CD4-positive, alpha-beta T cell (primary cell): ENCODE measurements at regions not wholly inside any gene's neighbourhood (a gene's known extent, or its start where the extent isn't known, plus 50 kb on each side); places are given as distances from the start of the nearest gene placed in this dataset.
A peak's percentile ranks its signal among the peaks of the same experiment; 100 is the strongest.

Experiments used
- ATAC-seq: fragments of 200-7000 bp; cut with Tn5 transposase; one replicate; pipeline ENCODE4 v1.10.0; 2022; ENCODE audit warnings: mild to moderate bottlenecking; ENCODE audit not compliant: poor library complexity
- CTCF ChIA-PET: fragments of 350-600 bp; sonication (Branson Sonifier 250); formaldehyde crosslinking; loops from one replicate; lab custom pipeline; 2021; ENCODE audit warnings: antibody characterized with exemption, inconsistent platforms; lab: Charles Lee
- POLR2A ChIA-PET: fragments of 350-600 bp; sonication (Branson Sonifier 250); formaldehyde crosslinking; loops from one replicate; lab custom pipeline; 2021; ENCODE audit warnings: antibody characterized with exemption, inconsistent platforms; lab: Charles Lee
- DNase-seq, 14 experiments: peaks; one replicate each; pipeline ENCODE4 v3.0.0-alpha.2; 2013 to 2020; ENCODE audit warnings: mixed read lengths in 2 of 14
- H3K27ac ChIP-seq, 2 donors: one replicate each; pipeline versions ENCODE4 v1.5.1 to v1.7.0; 2013; ENCODE audit warnings: low read length in 2 of 2, low read depth in 1 of 2, mild to moderate bottlenecking in 1 of 2
- H3K27me3 ChIP-seq, 2 experiments: 1 replicate in 1 of 2; 2 replicates in 1 of 2; pipeline versions ENCODE4 v1.6.1 to v1.7.0; 2013; ENCODE audit warnings: low read length in 2 of 2, control low read depth in 1 of 2, mild to moderate bottlenecking in 1 of 2, moderate library complexity in 1 of 2; ENCODE audit not compliant: insufficient read depth in 2 of 2, control insufficient read depth in 1 of 2
- H3K36me3 ChIP-seq: one replicate; pipeline ENCODE4 v1.6.1; 2013; ENCODE audit warnings: low read length, control low read depth; ENCODE audit not compliant: insufficient read depth
- H3K4me1 ChIP-seq: one replicate; pipeline ENCODE4 v1.6.1; 2013; ENCODE audit warnings: low read length, control low read depth; ENCODE audit not compliant: insufficient read depth
- H3K4me3 ChIP-seq: one replicate; pipeline ENCODE4 v1.5.1; 2013; ENCODE audit warnings: mild to moderate bottlenecking, low read length, moderate library complexity
- H3K9me3 ChIP-seq, 2 experiments: 1 replicate in 1 of 2; 2 replicates in 1 of 2; pipeline versions ENCODE4 v1.6.1 to v1.7.0; 2013; ENCODE audit warnings: low read length in 2 of 2, mild to moderate bottlenecking in 2 of 2, control low read depth in 1 of 2, moderate library complexity in 1 of 2; ENCODE audit not compliant: control insufficient read depth in 1 of 2, insufficient read depth in 1 of 2
- H3K27ac Mint-ChIP-seq: one replicate; pipeline ENCODE4 v1.8.0; 2020; ENCODE audit warnings: mixed read lengths
- H3K27me3 Mint-ChIP-seq: one replicate; pipeline ENCODE4 v1.8.0; 2021; ENCODE audit warnings: mixed read lengths
- H3K36me3 Mint-ChIP-seq: one replicate; pipeline ENCODE4 v1.8.0; 2021; ENCODE audit warnings: low read depth, mixed read lengths
- H3K4me1 Mint-ChIP-seq: one replicate; pipeline ENCODE4 v1.8.0; 2021; ENCODE audit warnings: low read depth, mixed read lengths
- H3K4me3 Mint-ChIP-seq: one replicate; pipeline ENCODE4 v1.8.0; 2020; ENCODE audit warnings: mild to moderate bottlenecking, mixed read lengths
- H3K9me3 Mint-ChIP-seq: one replicate; pipeline ENCODE4 v1.8.0; 2020; ENCODE audit warnings: mixed read lengths
- intact Hi-C, 2 experiments: fragments of 100-400 bp; cut with DNase I in 1 of 2; cut with micrococcal nuclease in 1 of 2; formaldehyde crosslinking; loops; one replicate each; pipeline versions ENCODE4 v1.15.1 to v1.9.0; 2023 to 2025; cut with DNase I, micrococcal nuclease
- TF ChIP-seq, protein P1 (sequence below): fragments of 200-600 bp; IDR thresholded peaks from one replicate; pipeline ENCODE4 v1.8.0; 2022; ENCODE audit warnings: antibody characterized with exemption, mild to moderate bottlenecking

DNA sequence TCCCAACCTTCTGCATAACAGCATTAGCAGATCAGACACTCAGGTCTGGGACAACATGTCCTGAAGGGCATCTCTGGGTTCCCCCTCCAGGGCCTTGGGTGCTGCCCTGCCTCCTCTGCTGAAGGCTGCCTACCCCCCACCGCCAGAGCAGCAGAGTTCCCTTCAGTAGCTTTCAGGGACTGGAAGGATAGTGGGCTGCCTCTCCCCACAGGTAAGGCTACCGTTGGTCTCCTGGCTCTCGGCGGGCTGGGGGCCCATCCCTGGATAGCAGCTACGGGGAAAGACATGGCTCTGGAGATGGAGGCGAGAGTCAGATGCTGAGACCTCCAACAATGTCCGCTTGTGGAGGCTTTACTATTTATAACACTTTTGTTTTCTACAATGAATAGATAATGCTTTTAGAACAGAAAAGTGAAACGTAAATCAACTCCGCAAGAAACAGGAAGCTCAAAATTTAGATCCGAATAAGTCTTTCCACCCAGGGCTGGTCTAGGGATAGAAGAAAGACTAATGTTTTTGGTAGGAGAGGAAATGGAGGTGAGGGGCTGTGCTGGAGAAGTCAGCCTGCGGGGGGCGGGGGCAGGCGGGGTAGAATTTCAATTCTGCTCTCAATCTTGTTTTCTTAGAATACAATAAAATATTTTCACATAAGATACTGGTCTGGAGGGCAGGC, 58.4 kb downstream of the ARL4C start:
- Histone ChIP-seq H3K36me3 (no peaks in the 10 kb centered on the region), H3K4me1 (peaks cover 65% of the 10 kb centered on the region), H3K27me3 (no peaks in the 10 kb centered on the region), H3K9me3 (no peaks in the 10 kb centered on the region), H3K27ac (peak overlapping the region; percentile 70 to 73), H3K4me3 (peak overlapping the region; percentile 6)
- Mint-ChIP-seq H3K27ac (peak overlapping the region; percentile 87), H3K36me3 (peaks cover 6% of the 10 kb centered on the region), H3K4me3 (peak overlapping the region; percentile 71), H3K27me3 (no peaks in the 10 kb centered on the region), H3K4me1 (peaks cover 91% of the 10 kb centered on the region), H3K9me3 (peaks cover 1% of the 10 kb centered on the region)
- ChIA-PET CTCF (interaction anchor here (0.8 to 1.2 kb wide), 2 partner anchors 9 to 62 kb away, joined by 3 to 4 read pairs; no protein-coding TSS in a partner anchor), POLR2A (interaction anchor here (1.0 to 5.3 kb wide), 11 partner anchors 8 to 146 kb away, joined by 3 to 58 read pairs (median 8); partner anchors contain the start of gene ARL4C)
- intact Hi-C loops = no loop called here
- ATAC-seq = peak; percentile 55
- TF ChIP-seq, protein P1, sequence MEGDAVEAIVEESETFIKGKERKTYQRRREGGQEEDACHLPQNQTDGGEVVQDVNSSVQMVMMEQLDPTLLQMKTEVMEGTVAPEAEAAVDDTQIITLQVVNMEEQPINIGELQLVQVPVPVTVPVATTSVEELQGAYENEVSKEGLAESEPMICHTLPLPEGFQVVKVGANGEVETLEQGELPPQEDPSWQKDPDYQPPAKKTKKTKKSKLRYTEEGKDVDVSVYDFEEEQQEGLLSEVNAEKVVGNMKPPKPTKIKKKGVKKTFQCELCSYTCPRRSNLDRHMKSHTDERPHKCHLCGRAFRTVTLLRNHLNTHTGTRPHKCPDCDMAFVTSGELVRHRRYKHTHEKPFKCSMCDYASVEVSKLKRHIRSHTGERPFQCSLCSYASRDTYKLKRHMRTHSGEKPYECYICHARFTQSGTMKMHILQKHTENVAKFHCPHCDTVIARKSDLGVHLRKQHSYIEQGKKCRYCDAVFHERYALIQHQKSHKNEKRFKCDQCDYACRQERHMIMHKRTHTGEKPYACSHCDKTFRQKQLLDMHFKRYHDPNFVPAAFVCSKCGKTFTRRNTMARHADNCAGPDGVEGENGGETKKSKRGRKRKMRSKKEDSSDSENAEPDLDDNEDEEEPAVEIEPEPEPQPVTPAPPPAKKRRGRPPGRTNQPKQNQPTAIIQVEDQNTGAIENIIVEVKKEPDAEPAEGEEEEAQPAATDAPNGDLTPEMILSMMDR = no peak
- no peak for DNase-seq

DNA sequence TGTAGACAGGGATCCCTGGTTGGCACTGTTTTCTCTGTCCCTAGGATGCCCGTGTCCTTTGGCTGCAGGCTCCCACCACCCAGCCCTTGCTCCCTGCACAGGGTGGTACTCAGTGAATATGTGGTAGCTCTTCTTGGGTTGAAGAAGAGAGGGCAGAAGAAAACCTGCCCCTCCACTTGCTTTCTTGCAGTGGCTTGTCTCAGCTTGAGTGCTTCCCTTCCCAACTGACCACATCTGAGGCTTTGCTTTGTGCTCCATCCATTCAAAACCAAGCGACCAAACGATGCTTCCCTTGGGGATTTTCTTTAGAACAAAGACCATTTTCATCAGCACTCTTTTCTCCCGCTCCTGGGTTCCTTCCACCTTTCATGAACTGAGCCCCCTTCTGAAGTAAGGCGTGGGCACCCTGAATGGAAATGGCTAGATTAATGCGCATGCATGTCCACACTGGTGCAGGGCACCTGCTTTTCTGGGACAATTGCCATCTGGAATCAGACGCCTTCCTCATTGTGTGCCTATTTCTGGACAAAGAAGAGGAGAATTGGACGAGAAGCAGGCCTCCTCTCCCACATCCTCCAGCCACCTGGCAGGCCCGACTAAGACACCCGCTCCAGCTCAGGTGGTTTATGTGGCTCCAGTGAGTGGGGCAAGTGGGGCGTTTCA, 59.1 kb downstream of the ARL4C start:
- intact Hi-C loops = no loop called here
- H3K4me3 Mint-ChIP-seq = peak overlapping the region; percentile 45
- CTCF ChIA-PET = interaction anchor here (1.2 kb wide), 1 partner anchor 10 kb away, joined by 4 read pairs; no protein-coding TSS in a partner anchor
- Histone ChIP-seq H3K27me3 (no peaks in the 10 kb centered on the region), H3K9me3 (no peaks in the 10 kb centered on the region), H3K4me3 (peak overlapping the region; percentile 6), H3K4me1 (peaks cover 69% of the 10 kb centered on the region), H3K27ac (peak overlapping the region; percentile 70 to 73), H3K36me3 (no peaks in the 10 kb centered on the region)
- peak overlapping the region; percentile 87 for H3K27ac Mint-ChIP-seq
- H3K9me3 Mint-ChIP-seq = no peaks in the 10 kb centered on the region
- TF ChIP-seq, protein P1 = no peak
- POLR2A ChIA-PET = interaction anchor here (0.6 to 5.3 kb wide), 12 partner anchors 9 to 145 kb away, joined by 3 to 58 read pairs (median 8); partner anchors contain the start of gene ARL4C
- DNase-seq = no peak
- peaks cover 6% of the 10 kb centered on the region for H3K36me3 Mint-ChIP-seq
- ATAC-seq = peak; percentile 30
- H3K27me3 Mint-ChIP-seq = no peaks in the 10 kb centered on the region
- peaks cover 89% of the 10 kb centered on the region for H3K4me1 Mint-ChIP-seq

DNA sequence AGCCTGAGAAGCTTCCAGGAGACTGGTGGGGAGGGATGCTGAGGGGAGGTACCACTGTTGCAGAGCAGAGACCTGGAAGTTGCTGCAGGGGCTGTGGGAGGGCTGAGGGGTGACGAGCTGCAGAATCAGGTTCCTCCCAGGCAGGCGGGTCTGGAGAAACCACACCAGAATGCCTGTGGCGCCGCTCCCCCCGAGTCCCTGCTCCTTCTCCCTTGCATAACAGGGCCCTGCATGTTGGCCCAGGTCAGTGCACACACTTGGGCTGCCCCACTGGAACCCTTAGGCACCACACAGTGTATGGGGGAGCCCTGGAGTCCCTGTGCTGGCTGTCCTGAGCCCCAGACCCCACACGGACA, 60.4 kb downstream of the ARL4C start:
- Histone ChIP-seq H3K27ac (no peak overlapping the region), H3K4me3 (no peak overlapping the region), H3K27me3 (no peaks in the 10 kb centered on the region), H3K9me3 (no peaks in the 10 kb centered on the region), H3K36me3 (no peaks in the 10 kb centered on the region), H3K4me1 (peaks cover 69% of the 10 kb centered on the region)
- peak overlapping the region; percentile 87 for H3K27ac Mint-ChIP-seq
- no peaks in the 10 kb centered on the region for H3K27me3 Mint-ChIP-seq
- TF ChIP-seq, protein P1 = no peak
- H3K9me3 Mint-ChIP-seq = no peaks in the 10 kb centered on the region
- ChIA-PET CTCF (no interaction called here), POLR2A (interaction anchor here (1.1 to 5.3 kb wide), 4 partner anchors 7 to 18 kb away, joined by 3 to 58 read pairs (median 4); no protein-coding TSS in a partner anchor)
- ATAC-seq (no peak), DNase-seq (no peak)
- H3K36me3 Mint-ChIP-seq = no peaks in the 10 kb centered on the region
- no peak overlapping the region for H3K4me3 Mint-ChIP-seq
- intact Hi-C loops = no loop called here
- H3K4me1 Mint-ChIP-seq = peaks cover 87% of the 10 kb centered on the region
